ENCODE measurements at regions not wholly inside any gene's neighbourhood (a gene's known extent, or its start where the extent isn't known, plus 50 kb on each side); places are given as distances from the start of the nearest gene placed in this dataset.

DNA sequence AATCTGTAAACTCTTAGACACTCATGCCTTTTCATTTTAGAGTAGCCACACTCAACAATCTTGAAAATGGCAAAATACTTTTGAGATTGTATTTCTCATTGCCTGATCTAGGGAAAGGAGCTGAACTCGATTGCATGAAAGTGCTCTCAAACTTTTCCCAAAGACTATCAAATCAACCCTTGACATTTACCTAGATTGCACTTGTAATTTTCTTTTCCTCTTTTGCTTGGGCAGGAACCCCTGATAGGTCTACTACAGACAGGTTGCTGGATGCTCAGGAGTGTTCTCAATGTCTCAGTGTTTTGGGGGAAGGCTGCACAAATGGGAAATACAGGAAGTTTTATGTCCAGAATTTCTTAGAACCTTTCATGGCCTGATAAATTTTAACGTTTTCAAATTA lies 468.0 kb upstream of the GJE1 start:
- H3K27me3 ChIP-seq = no peaks in the 10 kb centered on the region
- H3K9me3 ChIP-seq = no peaks in the 10 kb centered on the region
- no peaks in the 10 kb centered on the region for H3K4me1 ChIP-seq
- H3K27ac ChIP-seq = no peak overlapping the region
- H3K4me3 ChIP-seq = no peak overlapping the region
- DNase-seq = no peak
- no peaks in the 10 kb centered on the region for H3K36me3 ChIP-seq
- no peak for TF ChIP-seq POLR2A (IDR thresholded peaks at IDR 0.05)
- TF ChIP-seq, protein P1, sequence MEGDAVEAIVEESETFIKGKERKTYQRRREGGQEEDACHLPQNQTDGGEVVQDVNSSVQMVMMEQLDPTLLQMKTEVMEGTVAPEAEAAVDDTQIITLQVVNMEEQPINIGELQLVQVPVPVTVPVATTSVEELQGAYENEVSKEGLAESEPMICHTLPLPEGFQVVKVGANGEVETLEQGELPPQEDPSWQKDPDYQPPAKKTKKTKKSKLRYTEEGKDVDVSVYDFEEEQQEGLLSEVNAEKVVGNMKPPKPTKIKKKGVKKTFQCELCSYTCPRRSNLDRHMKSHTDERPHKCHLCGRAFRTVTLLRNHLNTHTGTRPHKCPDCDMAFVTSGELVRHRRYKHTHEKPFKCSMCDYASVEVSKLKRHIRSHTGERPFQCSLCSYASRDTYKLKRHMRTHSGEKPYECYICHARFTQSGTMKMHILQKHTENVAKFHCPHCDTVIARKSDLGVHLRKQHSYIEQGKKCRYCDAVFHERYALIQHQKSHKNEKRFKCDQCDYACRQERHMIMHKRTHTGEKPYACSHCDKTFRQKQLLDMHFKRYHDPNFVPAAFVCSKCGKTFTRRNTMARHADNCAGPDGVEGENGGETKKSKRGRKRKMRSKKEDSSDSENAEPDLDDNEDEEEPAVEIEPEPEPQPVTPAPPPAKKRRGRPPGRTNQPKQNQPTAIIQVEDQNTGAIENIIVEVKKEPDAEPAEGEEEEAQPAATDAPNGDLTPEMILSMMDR (IDR thresholded peaks at IDR 0.05) = no peak

DNA sequence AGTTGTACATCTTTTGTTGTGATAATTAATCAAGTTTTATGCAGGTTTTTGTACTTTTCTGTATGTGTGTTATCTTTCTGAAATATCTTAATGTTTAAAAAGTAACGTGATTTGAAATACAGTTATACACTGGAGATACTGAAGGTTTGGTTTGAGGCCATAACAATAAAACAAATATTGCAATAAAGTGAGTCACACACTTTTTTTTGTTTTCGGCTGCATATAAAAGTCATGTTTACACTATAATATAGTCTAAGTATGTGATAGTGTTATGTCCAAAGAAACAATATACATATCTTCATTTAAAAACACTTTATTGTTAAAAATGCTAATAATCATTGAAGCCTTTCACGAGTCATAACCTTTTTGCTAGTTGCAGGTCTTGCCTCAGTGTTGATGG lies 473.1 kb upstream of the GJE1 start:
- no peak overlapping the region for H3K27ac ChIP-seq
- H3K27me3 ChIP-seq = no peaks in the 10 kb centered on the region
- H3K36me3 ChIP-seq = no peaks in the 10 kb centered on the region
- H3K4me1 ChIP-seq = no peaks in the 10 kb centered on the region
- no peak for DNase-seq
- no peak overlapping the region for H3K4me3 ChIP-seq
- no peaks in the 10 kb centered on the region for H3K9me3 ChIP-seq
- TF ChIP-seq, protein P1 (IDR thresholded peaks at IDR 0.05) = no peak
- TF ChIP-seq POLR2A (IDR thresholded peaks at IDR 0.05) = no peak

DNA sequence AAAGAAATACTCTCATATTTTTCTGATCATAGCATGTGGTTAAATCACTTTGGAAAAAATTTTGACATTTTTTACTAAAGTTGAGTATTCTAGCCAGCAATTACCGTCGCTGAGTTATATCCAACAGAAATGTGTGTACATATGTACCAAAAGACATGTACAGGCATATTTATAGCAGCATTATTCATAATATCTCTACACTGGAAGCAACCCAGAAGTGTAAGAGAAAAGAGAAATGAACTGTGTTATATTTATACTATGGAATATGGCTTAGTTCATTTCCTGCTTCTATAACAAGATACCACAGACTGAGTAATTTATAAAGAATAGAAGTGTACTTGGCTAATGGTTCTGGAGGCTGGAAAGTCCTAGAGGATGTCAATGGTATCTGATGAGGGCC lies 474.0 kb upstream of the GJE1 start:
- TF ChIP-seq POLR2A (IDR thresholded peaks at IDR 0.05) = no peak
- TF ChIP-seq, protein P1 (IDR thresholded peaks at IDR 0.05) = no peak
- no peaks in the 10 kb centered on the region for H3K27me3 ChIP-seq
- DNase-seq = no peak
- H3K4me1 ChIP-seq = no peaks in the 10 kb centered on the region
- no peak overlapping the region for H3K4me3 ChIP-seq
- no peaks in the 10 kb centered on the region for H3K36me3 ChIP-seq
- no peak overlapping the region for H3K27ac ChIP-seq
- no peaks in the 10 kb centered on the region for H3K9me3 ChIP-seq

DNA sequence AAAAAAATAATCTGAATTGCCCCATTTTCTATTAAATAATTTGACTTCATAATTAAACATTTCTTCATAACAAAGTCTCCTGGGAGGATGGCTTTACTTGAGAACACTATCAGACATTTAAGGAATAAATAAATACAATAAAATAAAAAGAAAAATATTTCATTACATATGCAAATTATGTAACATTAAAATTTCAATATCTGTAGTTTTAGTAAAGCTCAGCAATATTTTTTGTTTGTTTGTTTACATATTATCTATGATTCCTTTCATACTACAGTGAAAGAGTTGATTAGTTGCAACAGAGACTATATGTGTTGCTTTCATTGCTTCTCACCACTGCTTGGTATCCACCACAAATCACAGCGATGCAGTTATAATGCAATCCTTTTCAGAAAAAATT lies 474.9 kb upstream of the GJE1 start:
- H3K27ac ChIP-seq = no peak overlapping the region
- H3K36me3 ChIP-seq = no peaks in the 10 kb centered on the region
- no peaks in the 10 kb centered on the region for H3K4me1 ChIP-seq
- no peak overlapping the region for H3K4me3 ChIP-seq
- H3K27me3 ChIP-seq = no peaks in the 10 kb centered on the region
- no peaks in the 10 kb centered on the region for H3K9me3 ChIP-seq
- no peak for DNase-seq
- TF ChIP-seq, protein P1 (IDR thresholded peaks at IDR 0.05) = no peak
- no peak for TF ChIP-seq POLR2A (IDR thresholded peaks at IDR 0.05)

DNA sequence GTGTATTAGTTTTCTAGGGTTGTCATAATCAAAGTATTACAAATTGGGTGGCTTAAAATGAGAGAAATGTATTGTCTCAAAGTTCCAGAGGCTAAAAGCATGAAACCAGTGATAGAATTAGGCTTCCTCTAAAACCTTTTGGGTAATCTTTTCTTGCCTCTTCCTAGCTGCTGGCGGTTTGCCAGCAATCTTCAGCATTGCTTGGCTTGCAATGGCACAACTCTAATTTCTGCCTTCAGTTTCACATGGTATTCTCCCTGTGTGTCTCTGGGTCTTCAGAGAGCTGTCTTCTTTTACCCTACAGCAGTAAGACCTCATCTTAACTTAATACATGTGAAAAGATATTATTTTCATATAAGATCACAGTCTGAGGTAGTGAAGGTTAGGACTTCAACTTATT lies 479.1 kb upstream of the GJE1 start:
- H3K27me3 ChIP-seq = no peaks in the 10 kb centered on the region
- H3K36me3 ChIP-seq = no peaks in the 10 kb centered on the region
- H3K4me3 ChIP-seq = no peak overlapping the region
- no peak for DNase-seq
- no peaks in the 10 kb centered on the region for H3K4me1 ChIP-seq
- H3K9me3 ChIP-seq = no peaks in the 10 kb centered on the region
- no peak overlapping the region for H3K27ac ChIP-seq
- TF ChIP-seq POLR2A (IDR thresholded peaks at IDR 0.05) = no peak
- TF ChIP-seq, protein P1 (IDR thresholded peaks at IDR 0.05) = no peak

DNA sequence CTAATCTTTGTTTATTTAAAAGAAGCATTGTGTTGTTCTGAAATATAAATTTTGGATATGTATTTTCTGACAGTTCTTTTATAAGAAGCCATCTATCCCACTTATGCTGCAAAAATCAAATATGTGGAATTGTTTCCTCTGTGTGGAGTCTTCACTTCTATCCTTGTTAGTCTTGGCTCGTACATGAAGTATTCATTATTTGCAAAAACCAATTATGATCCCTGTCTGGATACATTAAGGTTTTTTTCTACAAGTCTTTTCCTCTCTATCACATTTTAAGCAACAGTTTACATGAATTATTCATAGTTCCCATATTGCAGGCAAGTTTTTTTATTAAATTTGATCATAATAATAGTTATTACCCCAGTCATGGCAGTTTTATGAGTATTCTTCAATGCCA lies 490.8 kb upstream of the GJE1 start:
- Histone ChIP-seq H3K4me3 (no peak overlapping the region), H3K36me3 (no peaks in the 10 kb centered on the region), H3K4me1 (no peaks in the 10 kb centered on the region), H3K9me3 (no peaks in the 10 kb centered on the region), H3K27me3 (no peaks in the 10 kb centered on the region), H3K27ac (no peak overlapping the region)
- no peak for TF ChIP-seq POLR2A (IDR thresholded peaks at IDR 0.05)
- TF ChIP-seq, protein P1 (IDR thresholded peaks at IDR 0.05) = no peak
- no peak for DNase-seq

Data from Peyer's patch (tissue), 4 donors.